HepG2 (cell line): ENCODE measurements at regions not wholly inside any gene's neighbourhood (a gene's known extent, or its start where the extent isn't known, plus 50 kb on each side); places are given as distances from the start of the nearest gene placed in this dataset.
"Not testable (repeated sequence)": the region's sequence is repeated elsewhere in the genome, so short reads cannot be mapped to it uniquely, and the experiment has no call there.

Experiments
- ATAC-seq: fragments of 200-7000 bp; cut with Tn5 transposase; 3 replicates; pipeline ENCODE4 v1.9.1; 2020; ENCODE audit warnings: mild to moderate bottlenecking, moderate library complexity
- BruUV-seq: library from RNA; stranded (reverse); fragments of 400-500 nt; replicated peaks from 2 replicates; lab custom pipeline; 2021; lab: Mats Ljungman, UMichigan
- CTCF ChIA-PET: fragments of 300-600 bp; formaldehyde crosslinking; extraction: SDS; loops from one replicate; lab custom pipeline; 2021; ENCODE audit warnings: low total read pairs, inconsistent platforms, low intra/inter-chr PET ratio; lab: Yijun Ruan, JAX
- POLR2A ChIA-PET: fragments of 350-600 bp; sonication (Branson Sonifier 250); formaldehyde crosslinking; loops from one replicate; lab custom pipeline; 2020; ENCODE audit warnings: antibody characterized with exemption, inconsistent platforms; lab: Yijun Ruan, JAX
- DNase-seq: peaks from one replicate; pipeline ENCODE4 v3.0.0-alpha.2; 2015; ENCODE audit warnings: low spot score
- FAIRE-seq: peaks from 3 replicates; lab custom pipeline; 2011; peaks lifted over from hg19 to GRCh38; lab: Jason Lieb, UNC
- H2AFZ ChIP-seq: one replicate; pipeline ENCODE4 v1.6.1; 2011; ENCODE audit warnings: low read length, inconsistent platforms
- H3K27ac ChIP-seq: fragments of 300-600 bp; 3 replicates; pipeline ENCODE4 v1.8.0; 2011; ENCODE audit warnings: mixed run types, mild to moderate bottlenecking, mixed read lengths, low read length, inconsistent platforms; ENCODE audit not compliant: insufficient read depth; ENCODE audit errors: extremely low read length
- H3K27me3 ChIP-seq, 2 experiments: fragments of 200-600 bp in 1 of 2; 2 replicates in 1 of 2; 3 replicates in 1 of 2; pipeline versions ENCODE4 v1.6.0 to v1.8.0; 2011; ENCODE audit warnings: low read length in 2 of 2, mild to moderate bottlenecking in 2 of 2, moderate library complexity in 2 of 2, inconsistent platforms in 1 of 2; ENCODE audit not compliant: insufficient read depth in 2 of 2, control insufficient read depth in 1 of 2
- H3K36me3 ChIP-seq, 2 experiments: fragments of 200-600 bp in 1 of 2; replicated peaks in 1 of 2; 2 replicates in 1 of 2; 3 replicates in 1 of 2; pipeline versions ENCODE4 v1.5.1 to v1.8.0; 2011; ENCODE audit warnings: low read length in 2 of 2, inconsistent platforms in 1 of 2; ENCODE audit not compliant: insufficient read depth in 2 of 2, control insufficient read depth in 1 of 2
- H3K4me1 ChIP-seq: 2 replicates; pipeline ENCODE4 v1.5.1; 2012; ENCODE audit warnings: low read length, inconsistent platforms; ENCODE audit not compliant: insufficient read depth
- H3K4me2 ChIP-seq: 2 replicates; pipeline ENCODE4 v1.6.0; 2011; ENCODE audit warnings: low read depth, low read length, inconsistent platforms
- H3K4me3 ChIP-seq, 3 experiments: fragments of 200-600 bp in 1 of 3; sonication (generic), shearing (Covaris generic) in 1 of 3; replicated peaks in 1 of 3; 2 replicates each; pipeline ENCODE4 v1.5.1; 2011 to 2016; ENCODE audit warnings: low read length in 3 of 3, inconsistent platforms in 2 of 3, low read depth in 2 of 3, mild to moderate bottlenecking in 2 of 3, control low read depth in 1 of 3, mixed read lengths in 1 of 3; ENCODE audit not compliant: insufficient read depth in 1 of 3
- H3K79me2 ChIP-seq: one replicate; pipeline ENCODE4 v1.6.1; 2011; ENCODE audit warnings: low read length, inconsistent platforms; ENCODE audit not compliant: insufficient read depth
- H3K9ac ChIP-seq: 2 replicates; pipeline ENCODE4 v1.6.0; 2011; ENCODE audit warnings: mild to moderate bottlenecking, low read depth, low read length, inconsistent platforms; ENCODE audit not compliant: insufficient read depth
- H3K9me3 ChIP-seq: 2 replicates; pipeline ENCODE4 v1.5.1; 2012; ENCODE audit warnings: mild to moderate bottlenecking, low read length
- H4K20me1 ChIP-seq: 2 replicates; pipeline ENCODE4 v1.6.0; 2011; ENCODE audit warnings: inconsistent platforms, mild to moderate bottlenecking, low read length, moderate library complexity; ENCODE audit not compliant: insufficient read depth
- WGBS: methylation state at CpG from one replicate; pipeline ENCODE4 v1.1.6; 2017; ENCODE audit warnings: low lambda C conversion rate; 5-methylcytosine and 5-hydroxymethylcytosine counted together
- in situ Hi-C: cut with HindIII; loops from 2 replicates; pipeline ENCODE4 v1.10.0; 2017; ENCODE audit warnings: low pct_unique_long_range_greater_than_20kb; ENCODE audit not compliant: extremely low pct_ligation_motif_present
- intact Hi-C: fragments of 100-400 bp; cut with micrococcal nuclease; formaldehyde crosslinking; loops from one replicate; pipeline ENCODE4 v1.10.0; 2022; ENCODE audit not compliant: unreplicated experiment

- H3K27me3 ChIP-seq, H4K20me1 ChIP-seq, H3K79me2 ChIP-seq, BruUV-seq, H3K36me3 ChIP-seq, FAIRE-seq, H3K27ac ChIP-seq, H3K9me3 ChIP-seq, H2AFZ ChIP-seq, H3K4me2 ChIP-seq, POLR2A ChIA-PET, H3K9ac ChIP-seq, H3K4me1 ChIP-seq, intact Hi-C loops, DNase-seq, in situ Hi-C loops, H3K4me3 ChIP-seq, ATAC-seq, CTCF ChIA-PET: not testable (repeated sequence)
- 0% methylated on average over 1 of the region's 15 CpGs for WGBS
These were observed 71.7 kb downstream of the ZNF479 start for GRCh38 chr7:57060506-57060905.

GRCh38 chr7:57016341-57016740 lies 115.9 kb downstream of the ZNF479 start:
- H4K20me1 ChIP-seq, H3K27me3 ChIP-seq, H2AFZ ChIP-seq, POLR2A ChIA-PET, H3K4me2 ChIP-seq, H3K79me2 ChIP-seq, H3K36me3 ChIP-seq, DNase-seq, CTCF ChIA-PET, H3K4me1 ChIP-seq, FAIRE-seq, H3K9me3 ChIP-seq, H3K4me3 ChIP-seq, BruUV-seq, H3K27ac ChIP-seq, in situ Hi-C loops, H3K9ac ChIP-seq, ATAC-seq, intact Hi-C loops: not testable (repeated sequence)
- WGBS: no CpG with 5 or more reads among the region's 19 CpGs

DNA sequence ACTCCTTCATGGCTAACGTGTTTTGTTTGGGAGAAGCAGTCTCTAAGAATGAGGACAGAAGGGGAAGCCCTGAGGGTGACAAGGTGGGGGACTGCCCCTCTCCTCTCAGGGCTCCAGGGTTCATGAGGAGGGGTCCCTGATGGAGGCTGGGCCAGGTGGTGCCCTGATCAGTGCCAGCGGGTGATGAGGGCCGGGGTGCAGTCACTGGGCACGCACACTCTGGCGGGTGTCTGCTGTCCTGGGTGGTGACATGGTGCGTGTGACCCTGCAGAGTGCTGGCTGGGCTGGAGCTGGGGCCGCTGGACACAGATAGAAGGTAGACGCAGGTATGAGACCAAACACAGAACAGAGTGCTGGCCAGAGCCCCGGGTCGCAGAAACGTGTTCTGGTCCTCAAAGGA lies 118.5 kb downstream of the ZNF479 start:
- H3K79me2 ChIP-seq, FAIRE-seq, H3K36me3 ChIP-seq, intact Hi-C loops, in situ Hi-C loops, H3K9ac ChIP-seq, DNase-seq, H3K27me3 ChIP-seq, H3K27ac ChIP-seq, H3K9me3 ChIP-seq, H4K20me1 ChIP-seq, ATAC-seq, H3K4me1 ChIP-seq, BruUV-seq, H3K4me2 ChIP-seq, H3K4me3 ChIP-seq, H2AFZ ChIP-seq, CTCF ChIA-PET, POLR2A ChIA-PET: not testable (repeated sequence)
- WGBS: 80% methylated on average over 2 of the region's 11 CpGs

DNA sequence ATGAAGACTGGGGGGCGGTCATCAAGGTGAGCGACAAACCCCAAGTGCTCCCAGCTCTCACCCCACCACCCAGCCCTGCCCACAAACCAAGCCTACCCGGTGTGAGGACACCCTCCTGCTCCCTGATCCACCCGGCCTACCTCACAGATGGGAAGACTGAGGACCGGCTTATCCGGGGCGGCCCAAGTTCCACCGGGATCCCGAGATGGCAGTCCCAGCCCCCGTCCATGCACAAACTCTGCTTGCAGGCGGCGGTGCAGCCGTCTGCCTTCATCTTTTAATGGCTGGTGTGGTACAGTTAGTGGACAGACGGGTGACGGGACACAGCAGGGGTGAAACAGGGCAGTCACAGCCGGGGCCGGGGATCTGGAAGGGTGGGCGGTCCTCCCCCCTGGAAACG lies 119.3 kb downstream of the ZNF479 start:
- CTCF ChIA-PET, in situ Hi-C loops, H3K9ac ChIP-seq, DNase-seq, H3K27ac ChIP-seq, H3K4me2 ChIP-seq, H3K36me3 ChIP-seq, ATAC-seq, BruUV-seq, H3K4me1 ChIP-seq, intact Hi-C loops, POLR2A ChIA-PET, H3K4me3 ChIP-seq, H3K9me3 ChIP-seq, H4K20me1 ChIP-seq, H3K79me2 ChIP-seq, H3K27me3 ChIP-seq, FAIRE-seq, H2AFZ ChIP-seq: not testable (repeated sequence)
- WGBS: no CpG with 5 or more reads among the region's 19 CpGs
